ENCODE measurements at regions not wholly inside any gene's neighbourhood (a gene's known extent, or its start where the extent isn't known, plus 50 kb on each side); places are given as distances from the start of the nearest gene placed in this dataset.

- TF ChIP-seq E2F1 (CRISPR knock-in tag; IDR thresholded peaks at IDR 0.05), result no peak
- TF ChIP-seq TEAD1 (CRISPR knock-in tag; IDR thresholded peaks at IDR 0.05), result no peak
- TF ChIP-seq CTCF (IDR thresholded peaks at IDR 0.05), result no peak
- TF ChIP-seq, protein P1, sequence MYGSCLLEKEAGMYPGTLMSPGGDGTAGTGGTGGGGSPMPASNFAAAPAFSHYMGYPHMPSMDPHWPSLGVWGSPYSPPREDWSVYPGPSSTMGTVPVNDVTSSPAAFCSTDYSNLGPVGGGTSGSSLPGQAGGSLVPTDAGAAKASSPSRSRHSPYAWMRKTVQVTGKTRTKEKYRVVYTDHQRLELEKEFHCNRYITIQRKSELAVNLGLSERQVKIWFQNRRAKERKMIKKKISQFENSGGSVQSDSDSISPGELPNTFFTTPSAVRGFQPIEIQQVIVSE (CRISPR knock-in tag; IDR thresholded peaks at IDR 0.05; ENCODE audit: borderline replicate concordance), result no peak
- TF ChIP-seq, protein P2, sequence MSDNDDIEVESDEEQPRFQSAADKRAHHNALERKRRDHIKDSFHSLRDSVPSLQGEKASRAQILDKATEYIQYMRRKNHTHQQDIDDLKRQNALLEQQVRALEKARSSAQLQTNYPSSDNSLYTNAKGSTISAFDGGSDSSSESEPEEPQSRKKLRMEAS (CRISPR knock-in tag; IDR thresholded peaks at IDR 0.05), result no peak
- no peak for TF ChIP-seq TP53 (CRISPR knock-in tag; IDR thresholded peaks at IDR 0.05)
- TF ChIP-seq ZNF416 (CRISPR knock-in tag; IDR thresholded peaks at IDR 0.05), result no peak
- TF ChIP-seq, protein P3, sequence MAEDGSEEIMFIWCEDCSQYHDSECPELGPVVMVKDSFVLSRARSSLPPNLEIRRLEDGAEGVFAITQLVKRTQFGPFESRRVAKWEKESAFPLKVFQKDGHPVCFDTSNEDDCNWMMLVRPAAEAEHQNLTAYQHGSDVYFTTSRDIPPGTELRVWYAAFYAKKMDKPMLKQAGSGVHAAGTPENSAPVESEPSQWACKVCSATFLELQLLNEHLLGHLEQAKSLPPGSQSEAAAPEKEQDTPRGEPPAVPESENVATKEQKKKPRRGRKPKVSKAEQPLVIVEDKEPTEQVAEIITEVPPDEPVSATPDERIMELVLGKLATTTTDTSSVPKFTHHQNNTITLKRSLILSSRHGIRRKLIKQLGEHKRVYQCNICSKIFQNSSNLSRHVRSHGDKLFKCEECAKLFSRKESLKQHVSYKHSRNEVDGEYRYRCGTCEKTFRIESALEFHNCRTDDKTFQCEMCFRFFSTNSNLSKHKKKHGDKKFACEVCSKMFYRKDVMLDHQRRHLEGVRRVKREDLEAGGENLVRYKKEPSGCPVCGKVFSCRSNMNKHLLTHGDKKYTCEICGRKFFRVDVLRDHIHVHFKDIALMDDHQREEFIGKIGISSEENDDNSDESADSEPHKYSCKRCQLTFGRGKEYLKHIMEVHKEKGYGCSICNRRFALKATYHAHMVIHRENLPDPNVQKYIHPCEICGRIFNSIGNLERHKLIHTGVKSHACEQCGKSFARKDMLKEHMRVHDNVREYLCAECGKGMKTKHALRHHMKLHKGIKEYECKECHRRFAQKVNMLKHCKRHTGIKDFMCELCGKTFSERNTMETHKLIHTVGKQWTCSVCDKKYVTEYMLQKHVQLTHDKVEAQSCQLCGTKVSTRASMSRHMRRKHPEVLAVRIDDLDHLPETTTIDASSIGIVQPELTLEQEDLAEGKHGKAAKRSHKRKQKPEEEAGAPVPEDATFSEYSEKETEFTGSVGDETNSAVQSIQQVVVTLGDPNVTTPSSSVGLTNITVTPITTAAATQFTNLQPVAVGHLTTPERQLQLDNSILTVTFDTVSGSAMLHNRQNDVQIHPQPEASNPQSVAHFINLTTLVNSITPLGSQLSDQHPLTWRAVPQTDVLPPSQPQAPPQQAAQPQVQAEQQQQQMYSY (CRISPR knock-in tag; IDR thresholded peaks at IDR 0.05), result no peak
- TF ChIP-seq, protein P4, sequence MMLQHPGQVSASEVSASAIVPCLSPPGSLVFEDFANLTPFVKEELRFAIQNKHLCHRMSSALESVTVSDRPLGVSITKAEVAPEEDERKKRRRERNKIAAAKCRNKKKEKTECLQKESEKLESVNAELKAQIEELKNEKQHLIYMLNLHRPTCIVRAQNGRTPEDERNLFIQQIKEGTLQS (CRISPR knock-in tag; conservative IDR thresholded peaks at IDR 0.05), result no peak
- no peak for TF ChIP-seq JUN (CRISPR knock-in tag; IDR thresholded peaks at IDR 0.05)
- no peak for TF ChIP-seq NR2C2 (CRISPR knock-in tag; IDR thresholded peaks at IDR 0.05)
- no peak for TF ChIP-seq E2F4 (CRISPR knock-in tag; IDR thresholded peaks at IDR 0.05; ENCODE audit: borderline replicate concordance, low read depth)
- TF ChIP-seq, protein P5, sequence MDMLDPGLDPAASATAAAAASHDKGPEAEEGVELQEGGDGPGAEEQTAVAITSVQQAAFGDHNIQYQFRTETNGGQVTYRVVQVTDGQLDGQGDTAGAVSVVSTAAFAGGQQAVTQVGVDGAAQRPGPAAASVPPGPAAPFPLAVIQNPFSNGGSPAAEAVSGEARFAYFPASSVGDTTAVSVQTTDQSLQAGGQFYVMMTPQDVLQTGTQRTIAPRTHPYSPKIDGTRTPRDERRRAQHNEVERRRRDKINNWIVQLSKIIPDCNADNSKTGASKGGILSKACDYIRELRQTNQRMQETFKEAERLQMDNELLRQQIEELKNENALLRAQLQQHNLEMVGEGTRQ (CRISPR knock-in tag; IDR thresholded peaks at IDR 0.05), result no peak
- TF ChIP-seq ETV6 (CRISPR knock-in tag; IDR thresholded peaks at IDR 0.05), result no peak
Measured at GRCh38 chr7:18276380-18276779, 219.2 kb upstream of the HDAC9 start.
